H1 (cell line): ENCODE measurements at regions not wholly inside any gene's neighbourhood (a gene's known extent, or its start where the extent isn't known, plus 50 kb on each side); places are given as distances from the start of the nearest gene placed in this dataset.

Experiments
- CTCF ChIA-PET: fragments of 300-600 bp; sonication (Branson Sonifier 250); formaldehyde crosslinking; loops from one replicate; lab custom pipeline; 2021; ENCODE audit not compliant: partially characterized antibody; lab: Charles Lee
- POLR2A ChIA-PET: fragments of 300-600 bp; sonication (Branson Sonifier 250); formaldehyde crosslinking; loops from one replicate; lab custom pipeline; 2021; ENCODE audit warnings: inconsistent platforms; ENCODE audit not compliant: partially characterized antibody; lab: Charles Lee
- DNase-seq, 2 experiments: peaks; one replicate each; pipeline versions ENCODE4 v3.0.0 to v3.0.0-alpha.2; 2010 to 2022; ENCODE audit warnings: low spot score in 2 of 2, low read depth in 1 of 2, mixed read lengths in 1 of 2
- FAIRE-seq: peaks from 2 replicates; lab custom pipeline; 2011; peaks lifted over from hg19 to GRCh38; lab: Jason Lieb, UNC
- H2AFZ ChIP-seq: 2 replicates; pipeline ENCODE4 v1.8.1; 2012; ENCODE audit warnings: low read length, inconsistent platforms
- H2AK5ac ChIP-seq: 2 replicates; pipeline ENCODE4 v1.6.1; 2013; ENCODE audit warnings: low read depth, low read length
- H2BK120ac ChIP-seq: replicated peaks from 2 replicates; pipeline ENCODE3; 2013; ENCODE audit warnings: low read depth, low read length, inconsistent platforms
- H2BK12ac ChIP-seq: 2 replicates; pipeline ENCODE4 v1.6.1; 2013; ENCODE audit warnings: low read depth, low read length
- H2BK15ac ChIP-seq: 2 replicates; pipeline ENCODE4 v1.6.1; 2013; ENCODE audit warnings: low read length
- H2BK20ac ChIP-seq: 2 replicates; pipeline ENCODE4 v1.6.1; 2013; ENCODE audit warnings: low read length
- H2BK5ac ChIP-seq: 2 replicates; pipeline ENCODE4 v1.6.1; 2013; ENCODE audit warnings: low read depth, low read length
- H3K14ac ChIP-seq: 2 replicates; pipeline ENCODE4 v1.6.1; 2013; ENCODE audit warnings: inconsistent platforms; ENCODE audit not compliant: insufficient read length
- H3K18ac ChIP-seq: 2 replicates; pipeline ENCODE4 v1.6.1; 2013; ENCODE audit warnings: low read length; ENCODE audit errors: extremely low read depth
- H3K23ac ChIP-seq: 2 replicates; pipeline ENCODE4 v1.6.1; 2013; ENCODE audit warnings: inconsistent platforms; ENCODE audit not compliant: insufficient read length
- H3K23me2 ChIP-seq: 2 replicates; pipeline ENCODE4 v1.6.1; 2013; ENCODE audit warnings: low read depth, low read length
- H3K27ac ChIP-seq: 2 replicates; pipeline ENCODE4 v1.6.1; 2011; ENCODE audit warnings: low read depth, low read length, inconsistent platforms
- H3K27me3 ChIP-seq, 4 experiments: replicated peaks in 1 of 4; 1 replicate in 1 of 4; 2 replicates in 3 of 4; pipeline versions ENCODE4 v1.6.1 to v1.8.1; 2011 to 2013; ENCODE audit warnings: low read length in 3 of 4, mild to moderate bottlenecking in 3 of 4, inconsistent platforms in 2 of 4, mixed read lengths in 2 of 4, moderate library complexity in 1 of 4; ENCODE audit not compliant: control insufficient read depth in 3 of 4, insufficient read depth in 3 of 4; ENCODE audit errors: extremely low read depth in 1 of 4
- H3K36me3 ChIP-seq, 4 experiments: 2 replicates each; pipeline versions ENCODE4 v1.6.1 to v1.8.1; 2011 to 2013; ENCODE audit warnings: mild to moderate bottlenecking in 4 of 4, low read length in 3 of 4, moderate library complexity in 2 of 4, control low read depth in 1 of 4, inconsistent platforms in 1 of 4; ENCODE audit not compliant: insufficient read depth in 4 of 4, control insufficient read depth in 2 of 4
- H3K4ac ChIP-seq: replicated peaks from 2 replicates; pipeline ENCODE3; 2013; ENCODE audit warnings: low read length, low read depth, mixed read lengths, inconsistent platforms; ENCODE audit not compliant: insufficient read length
- H3K4me1 ChIP-seq, 4 experiments: replicated peaks in 1 of 4; 1 replicate in 1 of 4; 2 replicates in 3 of 4; pipeline versions ENCODE4 v1.6.1 to v1.8.1; 2011 to 2013; ENCODE audit warnings: low read length in 3 of 4, inconsistent platforms in 2 of 4, mixed read lengths in 1 of 4; ENCODE audit not compliant: insufficient read depth in 4 of 4, control insufficient read depth in 3 of 4
- H3K4me2 ChIP-seq, 2 experiments: 2 replicates each; pipeline versions ENCODE4 v1.6.1 to v1.8.1; 2011 to 2013; ENCODE audit warnings: low read depth in 2 of 2, low read length in 2 of 2, control low read depth in 1 of 2, inconsistent platforms in 1 of 2, mild to moderate bottlenecking in 1 of 2; ENCODE audit not compliant: insufficient read depth in 1 of 2
- H3K4me3 ChIP-seq, 4 experiments: fragments of 200-600, 300-600 bp in 1 of 4; sonication (generic), shearing (Covaris generic), sonication (Bioruptor Twin) in 1 of 4; 2 replicates each; pipeline versions ENCODE4 v1.5.1 to v1.8.1; 2011 to 2016; ENCODE audit warnings: low read length in 4 of 4, low read depth in 3 of 4, control low read depth in 2 of 4, inconsistent platforms in 2 of 4, mild to moderate bottlenecking in 2 of 4, mixed read lengths in 1 of 4, moderate library complexity in 1 of 4; ENCODE audit not compliant: insufficient read depth in 2 of 4; ENCODE audit errors: extremely low read depth in 1 of 4
- H3K56ac ChIP-seq: replicated peaks from 2 replicates; pipeline ENCODE3; 2013; ENCODE audit warnings: low read depth, mild to moderate bottlenecking, mixed read lengths, low read length, inconsistent platforms; ENCODE audit not compliant: insufficient read length
- H3K79me1 ChIP-seq: 2 replicates; pipeline ENCODE4 v1.6.1; 2013; ENCODE audit warnings: low read depth, low read length, control low read depth
- H3K79me2 ChIP-seq, 2 experiments: 2 replicates each; pipeline versions ENCODE4 v1.6.1 to v1.8.1; 2012 to 2013; ENCODE audit warnings: low read length in 2 of 2, mild to moderate bottlenecking in 2 of 2, inconsistent platforms in 1 of 2; ENCODE audit not compliant: insufficient read depth in 2 of 2, control insufficient read depth in 1 of 2
- H3K9ac ChIP-seq, 4 experiments: replicated peaks in 1 of 4; 1 replicate in 1 of 4; 2 replicates in 3 of 4; pipeline versions ENCODE4 v1.6.1 to v1.8.1; 2011 to 2013; ENCODE audit warnings: low read depth in 3 of 4, low read length in 3 of 4, control low read depth in 2 of 4, mild to moderate bottlenecking in 2 of 4, moderate library complexity in 2 of 4, inconsistent platforms in 1 of 4; ENCODE audit errors: extremely low read depth in 1 of 4
- H3K9me3 ChIP-seq, 2 experiments: 2 replicates each; pipeline versions ENCODE4 v1.6.1 to v1.8.1; 2012 to 2013; ENCODE audit warnings: mild to moderate bottlenecking in 2 of 2, moderate library complexity in 2 of 2, control low read depth in 1 of 2, inconsistent platforms in 1 of 2, low read depth in 1 of 2, low read length in 1 of 2, mixed read lengths in 1 of 2; ENCODE audit not compliant: insufficient read depth in 2 of 2
- H4K20me1 ChIP-seq, 2 experiments: replicated peaks in 1 of 2; 2 replicates each; pipeline versions ENCODE3 to v1.8.1; 2011 to 2013; ENCODE audit warnings: inconsistent platforms in 2 of 2, low read length in 2 of 2, mild to moderate bottlenecking in 1 of 2; ENCODE audit not compliant: insufficient read depth in 2 of 2, control insufficient read depth in 1 of 2
- H4K5ac ChIP-seq: 2 replicates; pipeline ENCODE4 v1.6.1; 2013; ENCODE audit warnings: low read length, low read depth, mixed read lengths, inconsistent platforms; ENCODE audit not compliant: insufficient read length
- H4K8ac ChIP-seq: 2 replicates; pipeline ENCODE4 v1.8.0; 2013; ENCODE audit warnings: mild to moderate bottlenecking, moderate library complexity, low read length, inconsistent platforms; ENCODE audit not compliant: insufficient read depth; ENCODE audit errors: extremely low read depth
- H4K91ac ChIP-seq: replicated peaks from 2 replicates; pipeline ENCODE3; 2013; ENCODE audit warnings: low read length, mixed read lengths, inconsistent platforms; ENCODE audit not compliant: insufficient read length
- CBX8 ChIP-seq: fragments of 300-800, 300-1000 bp; sonication (generic); IDR thresholded peaks from 2 replicates; pipeline ENCODE4 v1.7.1; 2016; ENCODE audit warnings: low read depth, low read length, borderline replicate concordance
- TAF1 ChIP-seq: IDR thresholded peaks from 2 replicates; pipeline ENCODE4 v1.6.1; 2011; ENCODE audit warnings: mild to moderate bottlenecking, low read depth, low read length
- WGBS, 2 experiments: shearing (Covaris generic) in 1 of 2; methylation state at CpG; one replicate each; pipeline versions ENCODE4 v1.1.6 to v1.1.7; 2013 to 2015; ENCODE audit warnings: low lambda C conversion rate in 2 of 2, mixed read lengths in 2 of 2, inconsistent platforms in 1 of 2, low coverage in 1 of 2, missing lambda C conversion rate in 1 of 2; ENCODE audit not compliant: insufficient replicate concordance in 2 of 2, insufficient coverage in 1 of 2, insufficient read length in 1 of 2; ENCODE audit errors: extremely low coverage in 1 of 2, missing lambda C conversion rate in 1 of 2; 5-methylcytosine and 5-hydroxymethylcytosine counted together

GRCh38 chr2:136205615-136206014 lies 87.7 kb upstream of the CXCR4 start:
- H2BK12ac ChIP-seq: no peak overlapping the region
- H3K23ac ChIP-seq: no peak overlapping the region
- no peak overlapping the region for H4K91ac ChIP-seq
- no peak overlapping the region for H3K9ac ChIP-seq
- no peak for FAIRE-seq
- ChIA-PET CTCF (no interaction called here), POLR2A (no interaction called here)
- H3K9me3 ChIP-seq: 0 out of 4 replicates have a peak, but pooled peaks cover 0 to 4% of the 10 kb centered on the region in 2 experiments
- H3K4me2 ChIP-seq: no peak overlapping the region
- H2BK5ac ChIP-seq: no peak overlapping the region
- H3K4me1 ChIP-seq: no peaks in the 10 kb centered on the region
- H4K5ac ChIP-seq: no peak overlapping the region
- DNase-seq: no peak
- no peak overlapping the region for H2BK15ac ChIP-seq
- H2AK5ac ChIP-seq: no peak overlapping the region
- H3K36me3 ChIP-seq: no peaks in the 10 kb centered on the region
- no peak overlapping the region for H4K8ac ChIP-seq
- H3K4me3 ChIP-seq: no peak overlapping the region
- no peak for TF ChIP-seq CBX8
- TF ChIP-seq TAF1: no peak
- no peak overlapping the region for H2AFZ ChIP-seq
- H3K27ac ChIP-seq: no peak overlapping the region
- H3K14ac ChIP-seq: no peak overlapping the region
- H2BK20ac ChIP-seq: no peak overlapping the region
- WGBS, 2 experiments: 93% methylated on average over 3 of the region's 3 CpGs; no CpG with 5 or more reads in 1 of the 2 experiments
- no peak overlapping the region for H3K56ac ChIP-seq
- no peak overlapping the region for H3K4ac ChIP-seq
- H3K79me2 ChIP-seq: no peaks in the 10 kb centered on the region
- no peaks in the 10 kb centered on the region for H3K79me1 ChIP-seq
- H3K27me3 ChIP-seq: no peaks in the 10 kb centered on the region
- H3K23me2 ChIP-seq: no peaks in the 10 kb centered on the region
- no peaks in the 10 kb centered on the region for H4K20me1 ChIP-seq
- no peak overlapping the region for H2BK120ac ChIP-seq
- H3K18ac ChIP-seq: no peak overlapping the region
